Urinary bladder (tissue), 3 donors: ENCODE measurements at regions not wholly inside any gene's neighbourhood (a gene's known extent, or its start where the extent isn't known, plus 50 kb on each side); places are given as distances from the start of the nearest gene placed in this dataset.

Source experiments
- DNase-seq: peaks from one replicate; pipeline ENCODE4 v3.0.0-alpha.2; 2015; ENCODE audit errors: extremely low spot score
- H3K27ac ChIP-seq: one replicate; pipeline ENCODE4 v1.5.1; 2013; ENCODE audit warnings: low read depth, mild to moderate bottlenecking, moderate library complexity
- H3K36me3 ChIP-seq: one replicate; pipeline ENCODE4 v1.6.1; 2013; ENCODE audit warnings: mild to moderate bottlenecking, moderate library complexity; ENCODE audit not compliant: insufficient read depth
- H3K4me1 ChIP-seq: one replicate; pipeline ENCODE4 v1.6.1; 2013; ENCODE audit warnings: mild to moderate bottlenecking, moderate library complexity; ENCODE audit not compliant: insufficient read depth
- H3K4me3 ChIP-seq: one replicate; pipeline ENCODE4 v1.5.1; 2013; ENCODE audit warnings: low read depth, low read length
- WGBS: extraction: QIAGEN DNeasy Blood & Tissue Kit; methylation state at CpG from one replicate; pipeline ENCODE4 v1.1.7; 2013; 5-methylcytosine and 5-hydroxymethylcytosine counted together
- donor health status: healthy with polysubstance abuse.
- donor health status: healthy.

- no peak for DNase-seq
- no peaks in the 10 kb centered on the region for H3K36me3 ChIP-seq
- H3K27ac ChIP-seq = no peak overlapping the region
- peaks cover 2% of the 10 kb centered on the region for H3K4me1 ChIP-seq
- 64% methylated on average over 6 of the region's 6 CpGs for WGBS
- H3K4me3 ChIP-seq = no peak overlapping the region
These were observed 79.2 kb upstream of the BTG1 start for GRCh38 chr12:92224685-92225331.

DNA sequence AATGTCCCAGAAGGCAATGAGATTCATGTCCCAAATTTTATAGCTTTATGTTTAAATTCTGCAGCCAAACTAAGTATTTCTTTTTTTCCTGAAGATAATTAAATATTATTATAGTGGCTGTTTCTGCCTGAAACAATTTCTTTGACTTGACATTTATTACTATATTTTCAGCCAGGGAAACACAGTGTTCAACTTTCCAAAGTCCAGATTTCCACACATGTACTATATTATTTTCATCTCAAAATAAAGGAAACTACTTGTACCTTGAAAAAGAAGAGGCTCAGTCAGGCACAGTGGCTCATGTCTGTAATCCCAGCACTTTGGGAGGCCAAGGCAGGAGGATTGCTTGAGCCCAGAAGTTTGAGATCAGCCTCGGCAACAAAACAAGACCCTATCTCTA is 77.8 kb upstream of the BTG1 start:
- H3K27ac ChIP-seq = no peak overlapping the region
- no peak overlapping the region for H3K4me3 ChIP-seq
- DNase-seq = no peak
- H3K36me3 ChIP-seq = no peaks in the 10 kb centered on the region
- 72% methylated on average over 1 of the region's 1 CpG for WGBS
- H3K4me1 ChIP-seq = peaks cover 2% of the 10 kb centered on the region

GRCh38 chr12:92221656-92222315 is 76.1 kb upstream of the BTG1 start:
- 86% methylated on average over 5 of the region's 5 CpGs for WGBS
- Histone ChIP-seq H3K36me3 (peaks cover 1% of the 10 kb centered on the region), H3K27ac (no peak overlapping the region), H3K4me3 (no peak overlapping the region), H3K4me1 (peaks cover 2% of the 10 kb centered on the region)
- DNase-seq = no peak

DNA sequence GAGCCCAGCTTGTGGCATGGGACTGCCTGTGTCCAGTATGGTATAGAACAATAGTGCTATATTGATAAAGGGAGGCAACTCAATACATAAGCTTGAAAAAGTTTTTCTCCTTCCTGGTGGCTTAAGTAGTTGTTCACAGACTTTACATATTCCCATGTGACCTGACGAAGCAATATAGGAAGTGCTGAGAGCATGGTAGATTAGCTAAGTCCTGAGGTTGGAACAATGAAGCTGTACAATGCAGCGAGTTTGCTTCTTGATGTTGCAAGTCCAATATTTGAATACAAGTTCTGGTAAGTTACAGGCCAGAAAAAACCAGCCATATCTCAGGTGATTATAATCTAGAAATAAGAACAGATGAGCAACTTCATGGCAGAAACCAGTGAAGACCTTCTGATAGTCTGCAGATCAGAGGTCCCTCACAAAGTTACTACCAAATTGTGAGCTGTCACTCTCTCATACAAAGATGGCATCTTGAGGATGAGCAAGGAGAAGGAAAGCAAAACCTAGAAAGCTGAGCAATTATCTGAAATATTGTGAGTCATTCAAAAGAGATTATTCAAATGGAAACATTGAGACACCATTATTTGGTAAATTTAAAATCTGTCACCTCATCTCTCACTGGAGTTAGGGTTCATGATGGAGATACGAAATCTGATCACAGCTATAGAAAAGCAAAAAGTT is 72.9 kb upstream of the BTG1 start:
- WGBS = 94% methylated on average over 3 of the region's 3 CpGs

GRCh38 chr12:92216092-92216491 is 70.4 kb upstream of the BTG1 start:
- WGBS = 14% methylated on average over 1 of the region's 1 CpG
- Histone ChIP-seq H3K4me1 (no peaks in the 10 kb centered on the region), H3K27ac (no peak overlapping the region), H3K4me3 (no peak overlapping the region), H3K36me3 (peaks cover 1% of the 10 kb centered on the region)
- no peak for DNase-seq

More for the DNA sequence above, 72.9 kb upstream of the BTG1 start:
- no peak overlapping the region for H3K4me3 ChIP-seq
- no peaks in the 10 kb centered on the region for H3K4me1 ChIP-seq
- H3K27ac ChIP-seq = no peak overlapping the region
- peaks cover 1% of the 10 kb centered on the region for H3K36me3 ChIP-seq
- DNase-seq = no peak

GRCh38 chr12:92215358-92215757 is 69.7 kb upstream of the BTG1 start:
- WGBS = 96% methylated on average over 5 of the region's 5 CpGs
- H3K36me3 ChIP-seq = peaks cover 1% of the 10 kb centered on the region
- no peaks in the 10 kb centered on the region for H3K4me1 ChIP-seq
- no peak overlapping the region for H3K27ac ChIP-seq
- H3K4me3 ChIP-seq = no peak overlapping the region
- no peak for DNase-seq

- Histone ChIP-seq H3K4me1 (no peaks in the 10 kb centered on the region), H3K4me3 (no peak overlapping the region), H3K36me3 (peaks cover 1% of the 10 kb centered on the region), H3K27ac (no peak overlapping the region)
- no peak for DNase-seq
- 87% methylated on average over 2 of the region's 2 CpGs for WGBS
These were observed 67.5 kb upstream of the BTG1 start for GRCh38 chr12:92213166-92213565.

DNA sequence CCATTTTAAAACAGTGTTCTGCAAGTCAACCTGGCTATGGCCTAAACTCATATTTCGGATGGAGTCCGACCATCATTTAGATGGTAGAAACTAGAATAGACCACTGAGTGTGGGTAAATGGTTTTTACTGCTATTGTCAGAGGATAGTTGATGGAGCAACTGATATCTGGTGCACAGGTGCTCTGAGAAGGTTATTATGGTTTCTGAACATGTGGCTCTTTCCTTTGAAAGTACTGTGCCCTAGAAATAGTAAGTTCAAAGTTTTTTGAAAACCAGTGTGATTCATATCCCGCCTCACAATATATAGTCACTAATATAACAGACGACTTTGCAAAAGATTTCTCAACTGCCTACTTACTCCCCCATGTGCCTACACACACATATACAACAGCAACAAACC is 64.4 kb upstream of the BTG1 start:
- no peak overlapping the region for H3K4me3 ChIP-seq
- no peak overlapping the region for H3K27ac ChIP-seq
- no peak for DNase-seq
- no peaks in the 10 kb centered on the region for H3K4me1 ChIP-seq
- no peaks in the 10 kb centered on the region for H3K36me3 ChIP-seq
- WGBS = 94% methylated on average over 4 of the region's 4 CpGs

DNA sequence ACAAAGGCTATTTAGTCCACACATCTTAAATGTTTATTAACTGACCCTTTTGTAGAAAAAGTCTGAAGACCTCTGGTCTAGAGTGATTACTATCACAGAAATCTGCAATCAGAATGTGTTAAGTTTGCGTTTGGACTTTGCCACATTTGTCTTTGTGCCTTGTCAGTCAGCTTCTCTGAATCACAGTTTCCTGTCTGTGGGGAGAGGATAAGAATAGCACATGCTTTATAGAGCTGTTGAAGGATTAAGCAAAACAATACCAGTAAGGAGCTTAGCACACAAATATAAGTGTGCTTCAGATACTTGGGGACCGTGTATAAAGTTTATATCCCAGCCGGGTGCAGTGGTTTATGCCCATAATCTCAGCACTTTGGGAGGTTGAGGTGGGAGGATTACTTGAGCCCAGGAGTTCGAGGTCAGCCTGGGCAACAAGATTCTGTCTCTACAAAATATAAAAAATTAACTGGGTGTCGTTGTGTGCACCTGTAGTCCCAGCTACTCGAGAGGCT is 63.0 kb upstream of the BTG1 start:
- no peak overlapping the region for H3K27ac ChIP-seq
- DNase-seq = no peak
- H3K4me3 ChIP-seq = no peak overlapping the region
- H3K4me1 ChIP-seq = no peaks in the 10 kb centered on the region
- H3K36me3 ChIP-seq = no peaks in the 10 kb centered on the region
- 51% methylated on average over 6 of the region's 6 CpGs for WGBS

- Histone ChIP-seq H3K36me3 (no peaks in the 10 kb centered on the region), H3K4me1 (no peaks in the 10 kb centered on the region), H3K4me3 (no peak overlapping the region), H3K27ac (no peak overlapping the region)
- DNase-seq = no peak
- WGBS = 93% methylated on average over 1 of the region's 1 CpG
These were observed 61.0 kb upstream of the BTG1 start for GRCh38 chr12:92206596-92206995.

GRCh38 chr12:92206011-92206410 is 60.4 kb upstream of the BTG1 start:
- Histone ChIP-seq H3K4me1 (no peaks in the 10 kb centered on the region), H3K36me3 (no peaks in the 10 kb centered on the region), H3K4me3 (no peak overlapping the region), H3K27ac (no peak overlapping the region)
- no peak for DNase-seq
- 97% methylated on average over 1 of the region's 1 CpG for WGBS

GRCh38 chr12:92199819-92200576 is 54.4 kb upstream of the BTG1 start:
- WGBS = 89% methylated on average over 6 of the region's 6 CpGs
- no peak overlapping the region for H3K4me3 ChIP-seq
- no peaks in the 10 kb centered on the region for H3K36me3 ChIP-seq
- H3K27ac ChIP-seq = no peak overlapping the region
- no peak for DNase-seq
- H3K4me1 ChIP-seq = no peaks in the 10 kb centered on the region

GRCh38 chr12:92197815-92198214 is 52.2 kb upstream of the BTG1 start:
- DNase-seq = no peak
- H3K4me3 ChIP-seq = no peak overlapping the region
- no peaks in the 10 kb centered on the region for H3K4me1 ChIP-seq
- no peak overlapping the region for H3K27ac ChIP-seq
- no peaks in the 10 kb centered on the region for H3K36me3 ChIP-seq
- 97% methylated on average over 4 of the region's 4 CpGs for WGBS
